Fibroblast of skin of right biceps (primary cell): ENCODE measurements at regions not wholly inside any gene's neighbourhood (a gene's known extent, or its start where the extent isn't known, plus 50 kb on each side); places are given as distances from the start of the nearest gene placed in this dataset.

ENCODE experiments used
- DNase-seq: peaks from one replicate; pipeline ENCODE4 v3.0.0-alpha.2; 2013

DNA sequence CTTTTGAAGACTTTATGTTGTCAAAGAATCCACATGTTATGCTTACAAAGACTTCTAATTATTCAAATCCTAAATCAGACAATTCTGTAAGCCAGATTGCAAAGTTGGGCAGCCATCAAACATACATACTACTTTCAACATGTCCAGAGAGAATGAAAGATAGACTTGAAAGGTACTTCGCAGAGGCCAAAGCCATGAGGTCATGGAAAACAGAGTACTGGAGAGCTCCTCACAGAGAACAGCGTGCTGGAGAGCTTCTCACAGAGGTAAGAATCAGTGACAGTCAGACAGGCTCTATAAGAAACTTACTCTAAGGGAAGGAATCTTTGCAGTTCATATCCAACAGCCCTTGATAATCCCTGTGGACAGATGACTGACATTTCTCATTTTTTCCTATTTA is 400.2 kb downstream of the GJA1 start:
- DNase-seq = peak; percentile 28

DNA sequence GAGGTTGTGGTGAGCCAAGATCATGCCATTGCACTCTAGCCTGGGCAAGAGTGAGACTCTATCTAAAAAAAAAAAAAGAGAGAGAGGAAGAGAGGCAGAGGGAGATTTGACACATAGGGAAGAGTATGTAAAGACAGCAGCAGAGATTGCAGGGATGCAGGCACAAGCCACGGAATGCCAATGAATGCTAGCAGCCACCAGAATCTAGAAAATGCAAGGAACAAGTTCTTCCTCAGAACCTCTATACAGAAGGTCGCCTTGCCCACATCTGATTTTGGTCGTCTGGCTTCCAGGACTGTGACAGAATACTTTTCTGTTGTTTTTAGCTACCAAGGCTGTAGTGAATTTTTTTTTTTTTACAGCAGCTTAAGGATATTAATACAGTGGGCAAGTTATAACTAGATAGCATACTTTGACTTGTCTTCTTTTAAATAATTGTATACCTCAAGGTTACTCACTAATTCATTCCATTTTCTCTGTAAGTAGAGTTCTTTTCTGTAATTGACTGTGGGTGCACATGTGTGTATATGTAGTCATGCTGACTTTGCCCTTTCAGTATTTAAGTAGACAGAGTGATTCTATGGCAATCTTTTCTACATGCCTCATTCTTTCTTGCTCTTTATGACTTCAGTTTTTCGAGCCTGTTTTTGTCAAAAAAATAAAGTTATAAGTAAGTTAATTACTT is 402.2 kb downstream of the GJA1 start:
- peak; percentile 28 for DNase-seq

DNA sequence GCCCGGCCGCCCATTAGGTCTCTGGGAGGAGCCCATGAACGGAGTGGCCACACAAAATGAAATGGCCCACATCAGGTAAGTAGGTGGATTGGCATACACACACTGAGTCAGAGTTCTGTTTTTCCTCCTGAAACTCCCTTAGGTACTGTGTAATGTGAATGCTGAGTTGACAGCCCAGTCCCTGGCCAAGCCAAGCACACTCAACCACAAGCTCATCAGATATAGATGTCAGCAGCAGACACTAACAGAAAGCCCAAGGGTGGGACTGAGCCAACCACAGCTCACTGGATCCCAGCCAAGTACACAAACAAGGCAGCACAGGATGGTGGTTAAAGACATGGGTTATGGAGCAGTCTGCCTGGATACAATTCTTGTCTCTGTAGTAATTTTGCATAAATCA is 403.4 kb downstream of the GJA1 start:
- DNase-seq = peak; percentile 84

DNA sequence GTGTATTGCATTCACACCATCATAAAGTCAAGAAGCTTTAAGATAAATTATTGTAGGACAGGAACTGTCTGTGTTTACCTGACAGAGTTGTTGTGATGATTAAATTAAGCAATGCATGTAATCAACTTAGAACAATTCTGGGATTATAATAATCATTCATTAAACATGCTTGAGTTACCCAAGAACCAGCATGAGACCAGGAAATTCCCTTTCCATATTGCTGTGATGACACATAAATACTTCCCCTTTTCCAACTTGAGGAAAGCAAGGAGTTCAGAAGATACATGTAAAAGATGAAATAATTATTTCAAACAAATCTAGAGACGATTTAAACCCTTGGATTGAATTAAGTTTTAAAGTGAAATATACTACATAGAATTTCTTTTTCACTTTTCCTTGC is 404.4 kb downstream of the GJA1 start:
- DNase-seq = no peak

DNA sequence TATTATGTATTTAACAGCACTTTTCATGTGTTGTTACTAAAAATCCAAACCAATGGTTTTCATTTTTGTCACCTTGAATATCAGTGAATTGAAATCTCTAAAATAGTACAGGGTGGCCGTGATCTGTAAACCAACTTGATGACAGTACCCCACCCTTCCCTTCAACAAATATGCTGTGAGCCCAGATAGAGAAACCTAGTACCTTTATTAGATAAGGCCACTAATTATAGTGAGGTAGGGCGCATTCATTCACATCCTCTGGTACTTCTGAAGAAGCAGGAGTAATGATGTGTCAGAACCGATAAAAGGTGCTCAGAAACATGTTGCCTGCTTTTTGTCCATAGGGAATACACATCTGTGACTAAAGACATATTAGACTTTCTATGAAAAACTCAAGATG is 409.5 kb downstream of the GJA1 start:
- no peak for DNase-seq

DNA sequence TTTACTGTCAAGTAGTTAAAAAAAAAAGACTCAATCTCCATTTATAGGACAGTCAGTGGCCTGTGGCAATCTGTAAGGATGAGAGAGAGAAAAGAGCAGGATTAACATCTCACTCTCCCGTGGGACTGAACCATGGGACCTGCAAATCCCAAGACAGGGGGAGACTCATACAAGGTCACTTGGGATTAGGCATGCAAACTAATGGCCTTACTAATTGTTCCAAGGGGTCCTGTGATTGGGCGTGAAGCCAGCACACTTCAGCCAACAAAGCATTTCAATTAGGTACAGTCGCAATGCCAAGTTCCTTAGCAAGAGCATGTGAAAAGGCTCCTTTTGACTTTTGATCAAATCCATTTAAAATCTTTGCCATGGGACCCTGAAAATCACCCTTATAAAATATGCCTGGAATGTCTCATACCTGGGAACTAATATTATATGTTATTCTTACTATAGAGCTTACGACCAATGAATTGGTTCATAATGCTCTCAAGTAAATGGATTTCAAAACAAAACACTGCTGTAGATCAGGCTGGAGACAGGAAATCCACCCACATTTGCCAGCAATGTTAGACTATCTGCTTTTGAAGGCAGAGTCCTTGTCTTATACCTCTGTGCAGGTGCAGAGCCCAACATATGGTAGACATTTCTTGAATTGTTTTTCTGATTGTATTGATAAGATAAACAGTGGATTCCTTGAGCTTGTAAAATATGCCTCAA is 412.5 kb downstream of the GJA1 start:
- no peak for DNase-seq

DNA sequence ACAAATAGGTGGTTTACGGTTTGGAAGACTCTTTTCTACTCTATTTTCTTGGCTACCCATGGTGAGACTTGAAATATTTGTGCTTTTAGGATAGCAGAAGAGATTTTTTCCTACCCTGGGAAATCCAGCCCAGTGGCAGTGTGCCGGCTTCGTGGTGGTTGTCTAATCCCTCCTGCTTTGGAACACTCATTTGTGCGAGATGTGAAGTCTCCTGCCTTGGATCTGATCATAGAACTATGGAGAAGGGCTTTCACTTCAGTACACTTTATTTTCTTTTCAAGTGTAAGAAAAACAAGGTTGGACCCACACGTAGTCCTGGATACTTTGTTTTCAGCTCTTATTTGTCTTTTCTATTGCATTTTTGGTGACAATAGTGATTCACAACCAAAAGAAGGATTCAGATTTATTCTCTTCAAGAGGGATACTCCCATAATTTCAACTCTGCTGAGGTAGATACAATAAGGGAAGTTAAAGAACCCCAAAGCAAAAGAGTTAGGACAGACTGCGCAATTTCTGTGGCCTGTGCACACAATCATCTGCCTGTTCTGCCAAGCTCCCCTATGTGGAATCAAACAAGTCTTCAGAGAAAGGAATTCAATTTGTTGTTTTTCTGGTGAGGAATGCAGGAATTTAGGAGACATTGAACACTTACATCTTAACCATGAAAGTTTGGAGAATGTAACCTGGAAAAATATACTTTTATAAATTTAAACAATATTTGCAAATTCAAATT is 413.2 kb downstream of the GJA1 start:
- DNase-seq = no peak

DNA sequence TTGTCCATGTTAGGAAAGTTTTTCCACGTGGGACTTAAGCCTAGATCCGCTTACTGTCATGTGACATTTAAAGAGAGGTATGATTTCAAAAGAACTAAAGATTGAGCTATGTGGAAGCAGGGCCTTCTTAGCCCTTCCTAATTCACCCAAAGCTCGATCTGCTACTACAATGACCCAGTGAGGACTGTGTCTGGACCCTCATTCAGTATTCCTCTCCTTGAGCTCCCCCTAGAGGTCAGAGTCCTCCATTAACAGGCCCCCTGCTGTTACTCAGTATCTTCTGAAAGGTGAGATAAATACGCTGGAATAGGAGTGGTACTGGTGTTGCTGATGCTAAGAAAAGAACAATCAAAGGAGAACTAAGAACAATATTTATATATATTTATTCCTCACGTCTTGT is 414.0 kb downstream of the GJA1 start:
- peak; percentile 73 for DNase-seq

DNA sequence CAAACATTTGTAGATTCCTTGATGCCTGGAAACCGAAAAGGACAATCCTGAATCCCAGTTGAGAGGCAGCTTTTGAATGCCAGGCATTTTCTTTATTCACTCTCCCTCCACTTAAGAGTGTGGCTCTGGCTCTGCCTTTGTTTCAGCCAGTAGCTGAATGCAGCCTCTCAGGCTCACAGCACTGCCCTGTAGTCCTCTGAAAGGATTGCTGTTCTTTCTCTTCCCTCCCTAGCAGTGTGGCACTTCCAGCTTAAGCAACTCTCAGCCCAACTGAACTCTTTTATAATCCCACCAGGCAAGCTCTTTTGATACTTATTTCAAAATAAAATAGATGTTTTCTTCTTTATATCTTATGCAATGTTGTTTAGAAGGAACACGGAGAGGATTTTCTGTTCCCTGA is 415.6 kb downstream of the GJA1 start:
- DNase-seq = no peak

DNA sequence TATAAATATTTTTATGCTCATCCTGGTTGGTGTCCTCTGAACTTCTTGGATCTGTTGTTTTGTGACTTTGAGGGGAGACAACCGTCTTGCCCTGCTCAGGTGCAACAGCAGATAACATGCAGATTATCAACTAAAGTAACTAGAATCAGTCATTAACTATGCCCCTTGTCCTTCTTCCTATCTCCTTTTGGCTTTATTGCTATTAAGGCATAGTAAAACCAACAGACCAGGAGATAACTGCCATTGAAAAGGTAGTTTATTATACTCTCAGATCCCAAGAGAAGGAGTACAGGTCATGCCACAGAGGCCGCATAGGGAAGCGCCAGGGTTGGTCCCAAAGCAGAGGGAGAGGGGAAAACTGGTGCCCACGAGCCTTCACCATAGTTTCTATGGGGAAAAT is 418.2 kb downstream of the GJA1 start:
- no peak for DNase-seq

DNA sequence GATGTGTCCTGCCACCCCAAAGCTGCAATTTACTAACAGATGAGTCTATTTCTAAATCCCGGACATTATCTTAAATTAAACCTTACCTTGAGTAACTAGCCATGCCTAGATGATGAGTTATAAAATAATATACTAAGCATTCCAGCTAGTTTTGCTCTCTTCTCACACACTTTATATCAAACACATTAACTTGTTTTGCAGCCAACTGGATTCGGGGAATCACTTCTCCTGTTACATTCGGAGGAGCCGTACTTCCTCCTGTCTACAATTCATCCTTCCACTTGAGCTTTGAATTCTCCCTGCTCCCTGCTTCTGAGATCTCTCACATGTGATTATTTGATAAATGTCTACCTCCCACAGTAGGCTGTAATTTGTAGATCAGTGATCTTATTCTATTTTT is 420.1 kb downstream of the GJA1 start:
- DNase-seq = peak; percentile 31

DNA sequence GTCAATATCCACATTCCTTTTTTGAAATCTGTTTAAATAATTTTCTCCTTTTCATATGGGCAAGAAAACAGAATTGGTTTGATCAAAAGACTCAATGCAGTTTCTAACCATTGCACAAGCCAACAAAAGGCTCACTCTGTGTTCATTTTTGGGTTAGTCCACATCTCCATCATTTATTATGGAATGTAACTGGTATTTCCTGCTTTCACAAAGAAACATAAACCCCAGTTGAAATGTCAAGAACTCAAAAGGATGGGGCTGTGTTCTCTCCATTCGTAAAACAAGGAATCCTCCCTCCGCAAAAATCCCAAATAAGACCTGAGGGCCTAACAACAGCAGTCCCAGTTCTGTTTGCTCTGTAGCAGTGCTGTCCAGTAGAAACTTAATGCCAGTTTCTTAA is 420.9 kb downstream of the GJA1 start:
- DNase-seq = peak; percentile 74

DNA sequence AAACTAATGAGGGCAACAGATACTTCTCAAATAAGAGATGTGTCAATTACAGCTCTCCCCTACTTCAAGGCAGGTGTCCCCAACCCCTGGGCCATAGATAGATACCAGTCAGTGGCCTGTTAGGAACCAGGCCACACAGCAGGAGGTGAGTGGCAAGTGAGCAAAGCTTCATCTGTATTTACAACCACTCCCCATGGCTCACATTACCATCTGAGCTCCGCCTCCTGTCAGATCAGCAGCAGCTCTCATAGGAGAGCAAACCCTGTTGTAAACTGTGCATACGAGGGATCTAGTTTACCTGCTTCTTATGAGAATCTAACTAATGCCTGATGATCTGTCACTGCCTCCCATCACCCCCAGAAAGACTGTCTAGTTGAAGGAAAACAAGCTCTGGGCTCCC is 422.1 kb downstream of the GJA1 start:
- no peak for DNase-seq

DNA sequence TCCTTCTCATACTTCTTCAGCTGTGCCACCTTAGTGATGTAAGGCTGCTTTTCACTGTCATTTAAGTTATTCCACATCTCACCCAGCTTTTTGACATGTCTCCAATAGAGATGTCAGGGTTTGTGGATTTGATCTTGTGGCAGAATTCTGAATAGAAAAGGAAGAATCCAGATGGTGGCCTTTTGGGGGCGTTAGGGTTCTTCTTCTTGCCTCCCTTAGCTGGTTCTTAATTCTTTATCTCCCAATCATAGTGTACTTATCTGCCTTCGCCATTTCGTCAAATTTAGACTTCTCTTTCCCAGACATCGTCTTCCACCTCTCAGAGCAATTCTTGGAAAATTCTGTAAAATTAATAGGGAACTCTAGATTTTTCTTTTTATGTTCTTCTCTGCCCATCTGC is 422.9 kb downstream of the GJA1 start:
- DNase-seq = no peak

DNA sequence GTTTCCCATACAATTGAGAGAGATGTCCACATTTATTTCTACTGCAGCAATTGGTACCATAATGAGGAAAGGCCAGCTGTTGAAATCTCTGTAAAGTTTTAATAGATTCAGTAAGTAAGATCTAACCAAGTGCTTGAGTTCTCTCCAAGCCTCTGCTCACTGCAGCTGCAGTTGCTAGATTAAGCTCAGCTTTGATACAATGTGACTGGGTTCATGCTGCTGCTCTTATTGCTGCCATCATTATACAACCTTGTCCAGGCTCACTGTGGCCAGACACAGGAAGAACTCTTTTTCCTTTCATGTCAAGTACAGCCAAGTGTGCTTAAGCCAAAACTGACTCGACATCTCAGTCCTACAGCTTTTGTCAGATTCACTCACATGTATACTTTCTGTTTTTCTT is 423.5 kb downstream of the GJA1 start:
- DNase-seq = no peak

DNA sequence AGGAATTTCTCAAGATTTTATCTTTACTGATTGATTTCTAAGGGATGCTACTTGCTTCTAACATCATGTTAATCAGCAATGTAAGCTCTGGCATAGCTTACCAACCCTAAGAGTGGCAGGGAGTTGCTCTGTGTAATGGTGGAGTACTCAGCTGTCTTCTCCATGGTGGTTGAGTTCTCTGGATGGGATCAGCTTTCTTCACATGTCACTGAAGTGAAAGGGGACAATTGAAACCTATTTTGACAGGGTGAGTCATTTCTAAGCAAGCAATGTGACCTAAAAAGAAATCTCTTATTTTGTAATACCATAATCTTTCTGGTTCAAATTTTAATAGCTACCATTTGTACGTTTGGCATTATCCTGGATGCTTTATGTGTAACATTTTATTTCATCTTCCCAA is 430.4 kb downstream of the GJA1 start:
- no peak for DNase-seq

DNA sequence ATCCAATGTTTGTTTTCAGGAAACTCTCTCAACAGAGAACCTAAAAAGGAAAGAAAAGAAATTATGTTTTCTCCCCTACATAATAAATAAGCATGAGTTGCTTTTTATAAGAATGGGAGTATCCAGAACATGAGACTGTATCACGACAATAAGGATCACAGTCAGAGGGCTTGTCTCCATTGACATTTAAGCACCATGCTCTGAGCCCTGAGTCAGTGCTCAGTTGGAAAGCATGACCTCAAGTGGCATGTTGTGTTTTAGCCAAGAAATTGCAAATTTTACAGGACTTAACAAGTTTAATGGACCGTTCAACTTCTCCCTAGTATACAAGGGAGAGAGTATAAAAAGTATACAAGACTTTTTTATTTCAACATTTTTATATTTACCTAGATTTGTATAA is 431.6 kb downstream of the GJA1 start:
- no peak for DNase-seq

DNA sequence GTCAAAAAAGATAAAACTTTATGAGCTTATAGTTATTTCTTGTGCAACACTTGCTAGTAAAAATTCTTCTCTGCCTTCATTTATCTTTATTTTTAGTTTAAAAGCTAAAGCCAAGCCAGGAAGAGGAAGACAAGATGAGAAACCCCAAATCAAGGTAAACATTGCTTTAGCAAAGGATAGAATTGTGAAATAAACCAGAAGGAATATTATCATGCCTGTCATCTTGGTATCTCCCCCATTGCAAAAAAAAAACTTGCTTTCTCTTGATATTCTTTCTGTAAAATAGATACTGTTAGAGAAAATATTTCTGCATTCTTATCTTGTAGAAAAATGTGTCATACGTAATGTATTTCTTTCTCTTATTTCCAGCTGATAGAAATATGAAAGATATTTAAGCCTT is 432.8 kb downstream of the GJA1 start:
- DNase-seq = peak; percentile 53

DNA sequence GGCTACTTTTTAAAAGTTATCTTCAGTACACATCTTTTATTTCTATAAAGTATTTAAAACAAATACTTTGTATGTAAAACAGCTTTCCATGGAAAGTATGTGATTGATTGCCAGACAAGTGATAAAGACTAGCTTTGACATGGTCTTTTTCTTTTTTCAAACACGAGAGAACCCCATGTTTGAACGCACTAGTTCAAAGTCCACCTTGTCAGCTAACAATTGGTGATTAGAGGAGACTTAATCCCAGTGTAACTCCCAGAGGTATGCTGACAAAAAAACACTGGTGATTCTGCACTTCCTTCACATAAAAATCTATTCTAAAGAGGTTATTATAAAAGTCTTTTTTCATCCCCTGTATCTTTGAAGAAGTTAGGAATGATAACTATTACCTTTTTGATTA is 438.1 kb downstream of the GJA1 start:
- no peak for DNase-seq

DNA sequence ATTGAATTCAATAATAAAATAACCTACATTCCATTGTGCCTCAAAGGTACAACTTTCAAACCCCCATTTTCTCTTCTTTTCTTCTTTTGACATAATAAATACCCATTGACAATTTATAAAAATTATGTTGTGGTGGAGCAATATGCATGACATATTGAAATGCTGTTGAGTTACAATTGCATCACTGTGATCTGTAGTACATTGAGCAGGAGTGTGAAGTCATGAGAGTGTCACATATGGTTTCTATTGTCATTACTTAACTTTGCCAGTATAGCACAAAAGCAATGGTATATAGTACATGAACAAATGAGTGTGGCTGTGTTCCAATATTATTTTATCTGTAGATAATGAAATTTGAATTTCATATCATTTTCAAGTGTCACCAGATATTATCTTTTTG is 441.3 kb downstream of the GJA1 start:
- no peak for DNase-seq

DNA sequence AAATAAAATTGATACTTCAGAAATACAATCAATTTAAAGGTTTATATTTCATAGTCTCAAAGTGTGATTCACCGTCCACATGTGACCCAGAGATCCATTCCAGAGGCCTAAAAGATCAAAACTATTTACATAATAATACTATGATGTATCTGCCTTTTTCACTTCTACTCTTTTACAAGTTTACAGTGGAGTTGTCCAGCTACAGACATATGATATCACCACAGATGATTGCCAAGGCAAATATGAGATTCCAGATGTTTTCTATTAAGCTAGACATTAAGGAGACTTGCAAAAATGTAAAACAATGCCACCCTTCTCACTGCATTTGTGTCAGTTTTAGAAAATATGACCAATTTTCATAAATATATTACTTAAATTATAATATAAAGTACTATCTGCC is 443.7 kb downstream of the GJA1 start:
- peak; percentile 85 for DNase-seq

DNA sequence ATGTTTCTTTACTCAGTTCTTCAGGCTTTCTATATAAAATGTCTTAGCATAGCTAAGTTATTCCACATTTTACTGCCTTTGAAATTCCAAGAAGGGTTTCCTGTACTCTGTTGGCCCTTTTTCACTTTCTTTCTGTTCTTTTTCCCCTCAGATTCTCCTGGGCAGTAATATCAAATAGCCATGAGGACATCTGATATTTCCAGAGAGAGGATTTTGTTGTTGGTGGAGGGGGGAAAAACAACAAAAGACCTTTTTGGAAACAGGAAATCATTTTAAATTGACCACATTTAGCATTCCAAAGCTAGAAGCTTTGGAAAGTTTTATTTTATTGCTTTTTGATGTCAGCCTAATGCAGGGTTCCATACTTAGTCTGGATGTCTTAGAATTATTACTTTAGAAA is 445.4 kb downstream of the GJA1 start:
- no peak for DNase-seq

DNA sequence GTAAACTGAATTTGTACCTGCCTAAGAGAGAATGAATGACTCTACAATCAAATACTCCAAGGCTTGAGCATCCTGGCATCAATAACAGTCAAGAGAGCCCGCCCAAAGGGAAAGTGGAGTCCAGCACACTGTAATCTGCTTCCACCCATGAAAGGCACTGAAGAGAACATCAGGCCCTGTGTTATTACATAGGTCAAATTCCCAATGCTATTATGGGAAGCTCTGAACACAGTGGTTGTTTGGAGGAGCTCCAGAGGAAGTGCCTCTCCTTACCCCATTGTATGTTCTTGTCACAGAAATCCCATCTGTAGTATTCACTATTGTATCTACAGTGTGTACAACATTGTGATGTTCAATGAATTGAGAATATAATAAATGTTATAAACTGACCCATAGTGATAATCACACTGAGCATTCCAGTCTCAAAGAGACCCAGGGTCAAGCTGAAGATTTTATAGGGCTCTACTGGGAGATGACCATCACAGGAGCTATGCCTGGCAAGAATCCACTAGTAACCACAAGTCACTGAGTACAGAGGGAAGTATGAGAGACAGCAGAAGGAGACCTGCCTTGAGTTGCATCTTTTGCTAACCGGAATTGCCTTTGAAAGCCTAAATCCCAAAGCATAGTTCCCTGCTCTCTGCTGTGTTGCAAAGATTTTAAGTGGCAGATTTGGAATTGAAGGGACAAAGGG is 446.7 kb downstream of the GJA1 start:
- DNase-seq = peak; percentile 88

DNA sequence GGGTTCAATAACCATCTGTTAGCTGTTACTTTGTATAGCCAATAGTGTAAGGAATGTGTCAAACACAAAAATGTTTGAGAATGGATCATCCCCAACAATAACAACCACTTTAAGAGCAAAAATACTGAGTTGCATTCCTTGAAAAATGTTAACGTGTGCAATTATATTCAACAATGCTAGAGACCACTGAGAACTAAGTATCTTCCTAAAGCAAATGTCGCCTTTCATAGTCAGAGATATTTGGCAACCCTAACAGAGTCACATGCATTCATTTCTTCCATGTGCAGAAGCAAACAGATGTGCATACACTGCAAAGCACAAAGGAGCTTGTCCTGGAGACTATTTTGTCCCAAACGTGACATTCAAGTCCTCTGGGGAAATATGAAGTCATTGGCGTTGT is 448.6 kb downstream of the GJA1 start:
- DNase-seq = peak; percentile 61
